Psoas muscle (tissue), 7 donors: ENCODE measurements at regions not wholly inside any gene's neighbourhood (a gene's known extent, or its start where the extent isn't known, plus 50 kb on each side); places are given as distances from the start of the nearest gene placed in this dataset.

Source experiments
- ATAC-seq, 4 donors: fragments of 200-7000 bp; cut with Tn5 transposase; one replicate each; pipeline ENCODE4 v1.9.1; 2020; ENCODE audit warnings: moderate library complexity in 3 of 4, mild to moderate bottlenecking in 2 of 4
- DNase-seq, 2 donors: peaks; one replicate each; pipeline ENCODE4 v3.0.0-alpha.2; 2020
- H3K27ac ChIP-seq: fragments of 200-600 bp; one replicate; pipeline ENCODE4 v1.8.0; 2022
- H3K27me3 ChIP-seq, 3 donors: fragments of 200-600 bp in 1 of 3; one replicate each; pipeline versions ENCODE4 v1.6.1 to v1.8.0; 2013 to 2022; ENCODE audit warnings: low read length in 2 of 3, mild to moderate bottlenecking in 2 of 3, moderate library complexity in 1 of 3; ENCODE audit not compliant: insufficient read depth in 3 of 3
- H3K36me3 ChIP-seq, 2 donors: fragments of 200-600 bp in 1 of 2; one replicate each; pipeline versions ENCODE4 v1.6.1 to v1.8.0; 2013 to 2022; ENCODE audit warnings: low read depth in 1 of 2, mild to moderate bottlenecking in 1 of 2, moderate library complexity in 1 of 2; ENCODE audit not compliant: insufficient read depth in 1 of 2
- H3K4me1 ChIP-seq: fragments of 200-600 bp; one replicate; pipeline ENCODE4 v1.8.0; 2022
- H3K4me3 ChIP-seq: fragments of 200-600 bp; one replicate; pipeline ENCODE4 v1.8.0; 2022; ENCODE audit warnings: mild to moderate bottlenecking
- H3K9me3 ChIP-seq: fragments of 200-600 bp; one replicate; pipeline ENCODE4 v1.8.0; 2022
- WGBS, 3 donors: extraction: QIAGEN DNeasy Blood & Tissue Kit; methylation state at CpG; one replicate each; pipeline versions ENCODE4 v1.1.6 to v1.1.7; 2013; 5-methylcytosine and 5-hydroxymethylcytosine counted together
- intact Hi-C, 2 donors: fragments of 100-400 bp; cut with DNase I; formaldehyde crosslinking; loops; one replicate each; pipeline versions ENCODE4 v1.11.0 to v1.14.2; 2022
- TF ChIP-seq, protein P1 (sequence below): fragments of 200-600 bp; IDR thresholded peaks from one replicate; pipeline ENCODE4 v1.8.0; 2022; ENCODE audit warnings: antibody characterized with exemption
- donor health status: healthy with polysubstance abuse.
- donor health status: DM: no; HTN: no; CAD: no; lungs with moderate emphysema.
- donor health status: Bipolar disorder and iron deficiency.
- donor health status: healthy.
- donor health status: DM: yes; HTN: yes; CAD: no.
- donor health status: DM: no; HTN: no; CAD: no.
- donor health status: DM: yes; HTN: yes; CAD: no.

DNA sequence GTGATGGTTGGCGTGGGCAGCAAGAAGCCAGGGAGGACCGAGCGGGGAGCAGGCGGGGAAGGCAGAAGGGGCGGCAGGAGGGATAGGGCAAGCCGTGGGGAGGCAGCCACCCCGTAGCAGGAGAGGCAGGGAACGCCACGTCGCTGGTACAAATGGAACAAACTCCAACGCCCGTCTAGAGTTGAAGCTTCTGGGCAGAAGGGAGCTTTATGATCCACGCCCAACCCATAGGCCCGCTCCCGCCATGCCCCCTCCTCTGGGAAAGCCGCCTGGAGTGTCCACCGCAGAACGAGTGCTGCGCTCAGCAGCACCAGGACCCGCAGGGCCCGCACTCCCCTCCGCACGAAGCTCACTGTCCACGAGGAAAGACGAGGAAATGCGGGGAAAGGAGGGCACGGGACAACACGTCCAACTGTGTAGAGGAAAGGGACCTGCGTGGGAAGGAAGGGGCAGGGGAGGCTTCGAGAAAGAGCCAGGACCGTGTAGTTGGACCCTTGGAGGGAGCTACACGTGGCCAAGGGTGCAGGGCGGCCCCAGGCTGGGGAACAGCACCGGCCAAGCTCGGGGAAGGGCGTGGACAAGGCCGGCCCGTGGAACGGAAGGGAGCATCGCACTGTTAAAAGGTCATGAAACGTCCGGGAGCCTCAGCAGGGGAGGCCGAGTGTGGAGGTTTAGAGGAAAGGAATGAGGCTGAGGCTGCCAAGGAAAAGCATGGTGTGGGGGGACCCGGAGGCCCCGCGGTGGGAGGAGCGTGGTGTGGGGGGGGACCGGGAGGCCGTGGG, 204.0 kb downstream of the DLL1 start:
- TF ChIP-seq, protein P1, sequence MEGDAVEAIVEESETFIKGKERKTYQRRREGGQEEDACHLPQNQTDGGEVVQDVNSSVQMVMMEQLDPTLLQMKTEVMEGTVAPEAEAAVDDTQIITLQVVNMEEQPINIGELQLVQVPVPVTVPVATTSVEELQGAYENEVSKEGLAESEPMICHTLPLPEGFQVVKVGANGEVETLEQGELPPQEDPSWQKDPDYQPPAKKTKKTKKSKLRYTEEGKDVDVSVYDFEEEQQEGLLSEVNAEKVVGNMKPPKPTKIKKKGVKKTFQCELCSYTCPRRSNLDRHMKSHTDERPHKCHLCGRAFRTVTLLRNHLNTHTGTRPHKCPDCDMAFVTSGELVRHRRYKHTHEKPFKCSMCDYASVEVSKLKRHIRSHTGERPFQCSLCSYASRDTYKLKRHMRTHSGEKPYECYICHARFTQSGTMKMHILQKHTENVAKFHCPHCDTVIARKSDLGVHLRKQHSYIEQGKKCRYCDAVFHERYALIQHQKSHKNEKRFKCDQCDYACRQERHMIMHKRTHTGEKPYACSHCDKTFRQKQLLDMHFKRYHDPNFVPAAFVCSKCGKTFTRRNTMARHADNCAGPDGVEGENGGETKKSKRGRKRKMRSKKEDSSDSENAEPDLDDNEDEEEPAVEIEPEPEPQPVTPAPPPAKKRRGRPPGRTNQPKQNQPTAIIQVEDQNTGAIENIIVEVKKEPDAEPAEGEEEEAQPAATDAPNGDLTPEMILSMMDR: no peak
- DNase-seq: peak in 1 of 2 donors; percentile 46
- H3K27me3 ChIP-seq: no peaks in the 10 kb centered on the region
- no peaks in the 10 kb centered on the region for H3K36me3 ChIP-seq
- no peak overlapping the region for H3K27ac ChIP-seq
- H3K4me1 ChIP-seq: no peaks in the 10 kb centered on the region
- no peak overlapping the region for H3K4me3 ChIP-seq
- no peak for ATAC-seq
- WGBS, 3 donors: 94 to 97% (median 96%) methylated on average over 49 of the region's 49 CpGs
- H3K9me3 ChIP-seq: no peaks in the 10 kb centered on the region
- intact Hi-C loops: no loop called here

DNA sequence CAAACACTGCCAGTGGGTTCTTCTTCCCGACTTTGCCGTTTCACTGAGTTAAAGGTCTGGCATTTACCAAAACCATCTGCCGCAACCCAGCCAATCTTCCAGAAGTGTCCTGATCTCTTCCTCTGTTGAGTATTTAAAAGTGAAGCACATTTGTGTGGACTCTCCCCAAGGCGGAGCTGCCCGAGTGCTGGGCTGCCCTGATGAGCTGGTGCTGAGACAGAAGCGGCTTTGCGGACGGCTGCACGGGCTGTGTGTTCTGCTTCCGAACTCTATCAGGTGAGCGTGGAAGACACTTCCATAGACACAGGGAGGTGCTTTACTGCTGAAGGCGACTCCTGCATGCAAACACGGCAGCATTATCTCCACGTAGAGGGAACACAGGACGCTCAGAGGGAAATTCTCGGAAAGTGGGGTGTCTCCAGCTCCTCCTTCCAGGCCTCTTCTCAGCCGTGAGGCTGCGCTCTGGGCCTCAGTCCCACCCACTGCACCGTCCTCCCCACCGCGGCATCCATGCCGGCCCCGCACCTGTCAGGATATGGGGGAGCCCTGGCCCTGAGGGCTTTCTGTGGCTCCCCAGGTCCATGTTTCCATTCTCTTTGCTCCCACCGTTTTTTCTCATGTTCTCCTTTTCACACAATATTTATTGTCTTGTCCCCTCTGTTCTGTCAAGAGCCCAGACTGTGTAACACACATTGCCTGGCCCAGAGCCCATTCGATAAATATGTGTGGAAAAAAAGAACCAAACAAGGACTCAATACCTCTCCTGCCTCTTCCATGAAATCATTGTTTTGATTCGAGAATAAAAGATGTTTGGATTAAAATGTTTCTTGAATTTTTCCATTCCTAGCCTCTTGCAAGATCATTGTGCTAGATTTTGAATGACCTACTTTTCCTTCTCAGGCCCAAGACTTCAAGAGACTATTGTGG, 205.1 kb downstream of the DLL1 start:
- no peaks in the 10 kb centered on the region for H3K9me3 ChIP-seq
- H3K4me3 ChIP-seq: no peak overlapping the region
- DNase-seq: no peak
- WGBS, 3 donors: 65 to 76% (median 66%) methylated on average over 26 of the region's 26 CpGs
- intact Hi-C loops: no loop called here
- H3K27me3 ChIP-seq: no peaks in the 10 kb centered on the region
- TF ChIP-seq, protein P1: no peak
- H3K27ac ChIP-seq: no peak overlapping the region
- ATAC-seq: no peak
- no peaks in the 10 kb centered on the region for H3K36me3 ChIP-seq
- peaks cover 4% of the 10 kb centered on the region for H3K4me1 ChIP-seq

DNA sequence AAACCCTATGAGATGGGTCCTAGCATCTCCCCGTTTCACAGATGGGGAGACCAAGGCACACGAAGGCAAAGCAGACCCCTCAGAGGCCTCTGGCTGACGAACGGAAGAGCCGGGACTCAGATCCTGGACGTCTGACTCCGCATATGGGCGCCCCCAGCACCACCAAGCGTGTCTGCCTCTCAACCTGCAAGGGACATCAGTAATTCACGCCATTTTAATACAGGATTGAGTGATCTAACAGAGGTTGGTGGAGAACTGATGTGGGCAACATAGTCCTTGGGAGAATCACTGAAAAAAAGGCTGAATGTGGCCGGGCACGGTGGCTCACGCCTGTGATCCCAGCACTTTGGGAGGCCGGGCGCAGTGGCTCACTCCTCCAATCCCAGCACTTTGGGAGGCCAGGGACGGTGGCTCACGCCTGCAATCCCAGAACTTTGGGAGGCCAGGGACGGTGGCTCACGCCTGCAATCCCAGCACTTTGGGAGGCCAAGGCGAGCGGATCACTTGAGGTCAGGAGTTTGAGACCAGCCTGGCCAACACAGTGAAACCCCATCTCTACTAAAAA, 206.6 kb downstream of the DLL1 start:
- 92 to 96% (median 95%) methylated on average over 20 to 21 of the region's 21 CpGs for WGBS, 3 donors
- intact Hi-C loops: no loop called here
- no peak for DNase-seq

GRCh38 chr6:170083236-170084051, 207.4 kb downstream of the DLL1 start:
- H3K4me3 ChIP-seq: no peak overlapping the region
- intact Hi-C loops: no loop called here
- ATAC-seq (no peak), DNase-seq (no peak)
- no peaks in the 10 kb centered on the region for H3K36me3 ChIP-seq
- WGBS, 3 donors: 92 to 93% (median 92%) methylated on average over 33 of the region's 33 CpGs
- peaks cover 4% of the 10 kb centered on the region for H3K4me1 ChIP-seq
- TF ChIP-seq, protein P1: no peak
- H3K27ac ChIP-seq: no peak overlapping the region
- no peaks in the 10 kb centered on the region for H3K9me3 ChIP-seq
- no peaks in the 10 kb centered on the region for H3K27me3 ChIP-seq

More for the DNA sequence above, 206.6 kb downstream of the DLL1 start:
- Histone ChIP-seq H3K27ac (no peak overlapping the region), H3K4me3 (no peak overlapping the region), H3K27me3 (no peaks in the 10 kb centered on the region), H3K4me1 (peaks cover 4% of the 10 kb centered on the region), H3K9me3 (no peaks in the 10 kb centered on the region), H3K36me3 (no peaks in the 10 kb centered on the region)
- no peak for ATAC-seq
- TF ChIP-seq, protein P1: no peak
